K562 (cell line): ENCODE measurements at regions not wholly inside any gene's neighbourhood (a gene's known extent, or its start where the extent isn't known, plus 50 kb on each side); places are given as distances from the start of the nearest gene placed in this dataset.

ENCODE experiments used
- ATAC-seq: fragments of 200-7000 bp; cut with Tn5 transposase; 3 replicates; pipeline ENCODE4 v1.9.1; 2020; ENCODE audit warnings: moderate library complexity
- BruUV-seq: library from RNA; stranded (reverse); fragments of 400-500 nt; replicated peaks from 2 replicates; lab custom pipeline; 2021; lab: Mats Ljungman, UMichigan
- CTCF ChIA-PET: fragments of 300-600 bp; formaldehyde crosslinking; extraction: SDS; loops from one replicate; lab custom pipeline; 2021; ENCODE audit warnings: low intra/inter-chr PET ratio; lab: Yijun Ruan, JAX
- POLR2A ChIA-PET: fragments of 300-600, 350-650 bp; sonication (Branson Sonifier 250); formaldehyde crosslinking; extraction: SDS; loops from one replicate; lab custom pipeline; 2021; ENCODE audit warnings: antibody characterized with exemption, inconsistent platforms; lab: Yijun Ruan, JAX
- DNase-seq, 4 experiments: peaks; one replicate each; pipeline versions ENCODE4 v3.0.0 to v3.0.0-alpha.2; 2011 to 2018; ENCODE audit warnings: low spot score in 3 of 4, mixed read lengths in 3 of 4; ENCODE audit errors: extremely low read depth in 1 of 4
- FAIRE-seq: peaks from 2 replicates; lab custom pipeline; 2011; peaks lifted over from hg19 to GRCh38; lab: Jason Lieb, UNC
- H2AFZ ChIP-seq: 2 replicates; pipeline ENCODE4 v1.6.0; 2011; ENCODE audit warnings: low read depth, low read length, control low read depth, inconsistent platforms
- H3K27ac ChIP-seq: fragments of 200-600 bp; 3 replicates; pipeline ENCODE4 v1.8.0; 2011; ENCODE audit warnings: low read depth, mild to moderate bottlenecking, control low read depth, inconsistent platforms, low read length, moderate library complexity, mixed read lengths; ENCODE audit errors: extremely low read depth
- H3K27me3 ChIP-seq, 2 experiments: fragments of 300-600 bp in 1 of 2; 2 replicates in 1 of 2; 3 replicates in 1 of 2; pipeline versions ENCODE4 v1.6.0 to v1.8.0; 2011; ENCODE audit warnings: inconsistent platforms in 2 of 2, low read length in 2 of 2, mild to moderate bottlenecking in 1 of 2, mixed read lengths in 1 of 2, moderate library complexity in 1 of 2; ENCODE audit not compliant: control insufficient read depth in 2 of 2, insufficient read depth in 2 of 2
- H3K36me3 ChIP-seq: fragments of 300-600 bp; 3 replicates; pipeline ENCODE4 v1.8.0; 2011; ENCODE audit warnings: mild to moderate bottlenecking, low read length, inconsistent platforms; ENCODE audit not compliant: control insufficient read depth, insufficient read depth
- H3K4me1 ChIP-seq, 2 experiments: fragments of 200-600 bp in 1 of 2; replicated peaks in 1 of 2; 2 replicates in 1 of 2; 3 replicates in 1 of 2; pipeline versions ENCODE4 v1.5.1 to v1.8.0; 2011; ENCODE audit warnings: inconsistent platforms in 2 of 2, low read length in 2 of 2, mild to moderate bottlenecking in 1 of 2, mixed read lengths in 1 of 2, moderate library complexity in 1 of 2; ENCODE audit not compliant: control insufficient read depth in 2 of 2, insufficient read depth in 2 of 2
- H3K4me2 ChIP-seq: 2 replicates; pipeline ENCODE4 v1.6.1; 2011; ENCODE audit warnings: low read length, control low read depth, inconsistent platforms, mixed read lengths; ENCODE audit not compliant: insufficient read depth
- H3K4me3 ChIP-seq: fragments of 200-600 bp; sonication (generic), shearing (Covaris generic); 2 replicates; pipeline ENCODE4 v1.5.1; 2016; ENCODE audit warnings: control low read depth, inconsistent platforms
- H3K79me2 ChIP-seq: fragments of 200-600 bp; 3 replicates; pipeline ENCODE4 v1.8.0; 2011; ENCODE audit warnings: low read length, inconsistent platforms; ENCODE audit not compliant: control insufficient read depth, insufficient read depth
- H3K9ac ChIP-seq, 2 experiments: 2 replicates each; pipeline versions ENCODE4 v1.6.0 to v1.6.1; 2011; ENCODE audit warnings: low read depth in 2 of 2, low read length in 2 of 2, control low read depth in 1 of 2, inconsistent platforms in 1 of 2, mild to moderate bottlenecking in 1 of 2, mixed read lengths in 1 of 2; ENCODE audit not compliant: insufficient read depth in 1 of 2
- H3K9me1 ChIP-seq: one replicate; pipeline ENCODE4 v1.6.0; 2011; ENCODE audit warnings: inconsistent platforms, mild to moderate bottlenecking, low read length, moderate library complexity; ENCODE audit not compliant: control insufficient read depth, insufficient read depth
- H3K9me3 ChIP-seq: replicated peaks from 2 replicates; pipeline ENCODE4 v1.5.1; 2011; ENCODE audit warnings: low read depth, low read length, inconsistent platforms; ENCODE audit not compliant: control insufficient read depth, insufficient read depth
- H4K20me1 ChIP-seq: replicated peaks from 2 replicates; pipeline ENCODE4 v1.6.1; 2011; ENCODE audit warnings: low read length, inconsistent platforms, mixed read lengths; ENCODE audit not compliant: control insufficient read depth, insufficient read depth
- DDX20 ChIP-seq: fragments of 450-650 bp; IDR thresholded peaks from 2 replicates; pipeline ENCODE4 v1.6.1; 2016; ENCODE audit warnings: missing genetic modification characterization, low read depth, mild to moderate bottlenecking, missing compliant biosample characterization, moderate library complexity
- EGR1 ChIP-seq: fragments of 450-650 bp; conservative IDR thresholded peaks from 2 replicates; pipeline ENCODE4 v1.6.1; 2017; ENCODE audit warnings: mild to moderate bottlenecking
- FOXA1 ChIP-seq: fragments of 450-650 bp; IDR thresholded peaks from 2 replicates; pipeline ENCODE4 v1.6.1; 2016; ENCODE audit warnings: mild to moderate bottlenecking, borderline replicate concordance
- GMEB1 ChIP-seq: fragments of 250-450 bp; sonication (Bioruptor Pico); IDR thresholded peaks from 2 replicates; pipeline ENCODE4 v1.4.0; 2020; ENCODE audit warnings: mild to moderate bottlenecking
- PCBP2 ChIP-seq: fragments of 200-400 bp; formaldehyde crosslinking; IDR thresholded peaks from 2 replicates; pipeline ENCODE4 v1.6.1; 2018; ENCODE audit warnings: low read length, low read depth, mild to moderate bottlenecking, moderate library complexity; ENCODE audit not compliant: poor library complexity, severe bottlenecking
- SP2 ChIP-seq: IDR thresholded peaks from 2 replicates; pipeline ENCODE4 v1.6.1; 2011; ENCODE audit warnings: mild to moderate bottlenecking, low read depth, low read length, moderate library complexity; ENCODE audit not compliant: poor library complexity, severe bottlenecking; ENCODE audit errors: extremely low read depth
- TBL1XR1 ChIP-seq, 2 experiments: IDR thresholded peaks; 2 replicates each; pipeline ENCODE4 v1.6.1; 2012; ENCODE audit warnings: improper control_type of control experiment in 2 of 2, low read length in 2 of 2, mild to moderate bottlenecking in 1 of 2
- TEAD2 ChIP-seq: fragments of 450-650 bp; IDR thresholded peaks from 2 replicates; pipeline ENCODE4 v1.6.1; 2016; ENCODE audit warnings: missing genetic modification characterization, control low read depth, missing compliant biosample characterization
- ZC3H11A ChIP-seq: IDR thresholded peaks from 2 replicates; pipeline ENCODE4 v1.6.1; 2012; ENCODE audit warnings: low read depth, low read length, improper control_type of control experiment
- ZEB2 ChIP-seq: fragments of 450-650 bp; IDR thresholded peaks from 2 replicates; pipeline ENCODE4 v1.6.1; 2016
- ZNF280B ChIP-seq: fragments of 250-450 bp; sonication (Bioruptor Pico); IDR thresholded peaks from 2 replicates; pipeline ENCODE4 v1.5.1; 2021; ENCODE audit warnings: mild to moderate bottlenecking
- ZNF316 ChIP-seq: fragments of 450-650 bp; IDR thresholded peaks from 2 replicates; pipeline ENCODE4 v1.6.1; 2016
- WGBS: fragments of 100-300 bp; shearing (Covaris generic); methylation state at CpG from one replicate; pipeline ENCODE4 v1.1.6; 2016; ENCODE audit warnings: low coverage, mixed read lengths; ENCODE audit not compliant: insufficient coverage; ENCODE audit errors: missing lambda C conversion rate; 5-methylcytosine and 5-hydroxymethylcytosine counted together
- in situ Hi-C: fragments of 300-500 bp; cut with MboI; formaldehyde crosslinking; loops from 4 replicates; pipeline ENCODE4 v1.15.0; 2018; ENCODE audit warnings: inconsistent platforms, mixed read lengths
- intact Hi-C: fragments of 100-400 bp; cut with micrococcal nuclease; formaldehyde crosslinking; loops from 2 replicates; pipeline ENCODE4 v1.14.2; 2022
- TF ChIP-seq, protein P1 (sequence below): fragments of 450-650 bp; formaldehyde crosslinking; IDR thresholded peaks from 2 replicates; pipeline ENCODE4 v1.4.0; 2020; ENCODE audit warnings: mild to moderate bottlenecking

DNA sequence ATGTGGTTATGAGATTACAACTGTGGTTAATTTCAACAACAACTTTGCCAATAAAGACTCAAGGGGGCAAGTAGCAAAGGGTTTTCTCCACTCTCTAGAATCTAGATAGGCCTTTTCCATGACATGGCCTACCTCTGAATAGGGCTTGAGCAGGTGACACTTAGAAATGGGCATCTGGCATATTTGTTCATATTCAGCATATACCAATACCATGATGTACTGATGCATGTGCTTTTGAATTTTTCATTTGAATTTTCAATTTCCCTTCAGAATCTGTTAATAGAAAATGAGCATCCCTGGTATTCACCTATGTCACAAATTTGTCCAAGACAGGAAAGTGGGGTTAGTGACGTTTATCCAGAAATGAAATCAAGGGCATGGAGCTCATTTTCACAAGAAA, 757.5 kb upstream of the NRSN1 start:
- FAIRE-seq (no peak), ATAC-seq (no peak), DNase-seq (no peak)
- BruUV-seq = no TSS peak
- H3K4me1 ChIP-seq = no peaks in the 10 kb centered on the region
- in situ Hi-C loops = no loop called here
- H2AFZ ChIP-seq = no peak overlapping the region
- no peak overlapping the region for H3K9ac ChIP-seq
- TF ChIP-seq ZNF316 (0 out of 2 replicates have a peak, but pooled peaks have one; percentile 5), DDX20 (tag) (no peak), TBL1XR1 (IDR thresholded peaks at IDR 0.05; ENCODE audit: low read length in 2 of 2) (no peak)
- POLR2A ChIA-PET = no interaction called here
- H3K4me3 ChIP-seq = no peak overlapping the region
- intact Hi-C loops = no loop called here
- H3K9me3 ChIP-seq = no peaks in the 10 kb centered on the region
- no peaks in the 10 kb centered on the region for H3K36me3 ChIP-seq
- H3K4me2 ChIP-seq = no peak overlapping the region
- CTCF ChIA-PET = no interaction called here
- H3K27me3 ChIP-seq = no peaks in the 10 kb centered on the region
- H4K20me1 ChIP-seq = no peaks in the 10 kb centered on the region
- H3K27ac ChIP-seq = no peak overlapping the region
- no peaks in the 10 kb centered on the region for H3K79me2 ChIP-seq
- no peaks in the 10 kb centered on the region for H3K9me1 ChIP-seq
- 0% methylated on average over 1 of the region's 1 CpG for WGBS

DNA sequence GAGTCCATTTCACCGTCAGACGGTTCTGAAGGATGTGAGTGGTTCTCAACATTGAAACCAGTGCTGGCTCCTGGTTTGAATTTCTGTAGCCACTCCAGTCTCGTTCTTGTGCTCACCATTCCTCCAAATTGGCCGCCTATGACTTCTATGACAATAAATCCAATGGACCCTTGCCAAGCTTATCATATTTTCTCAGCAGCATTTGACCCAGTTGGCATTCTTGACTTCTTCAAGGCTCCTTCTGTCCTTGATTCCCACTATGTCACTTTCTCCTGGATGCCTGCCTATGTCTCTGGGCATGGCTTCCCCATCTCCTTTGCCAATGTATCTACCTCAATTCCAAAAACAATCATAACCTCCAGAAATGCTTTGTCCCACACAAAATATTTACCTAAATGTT, 756.0 kb upstream of the NRSN1 start:
- no peak overlapping the region for H2AFZ ChIP-seq
- 1% methylated on average over 4 of the region's 4 CpGs for WGBS
- POLR2A ChIA-PET = no interaction called here

More for the DNA sequence above, 756.0 kb upstream of the NRSN1 start:
- FAIRE-seq = no peak
- no peaks in the 10 kb centered on the region for H3K36me3 ChIP-seq
- no peak overlapping the region for H3K4me3 ChIP-seq
- no peak for TF ChIP-seq GMEB1 (CRISPR knock-in tag)
- no peak for TF ChIP-seq FOXA1
- no peak for TF ChIP-seq ZNF280B (CRISPR knock-in tag)
- no peak for TF ChIP-seq EGR1
- TF ChIP-seq SP2 = no peak
- TF ChIP-seq, protein P1, sequence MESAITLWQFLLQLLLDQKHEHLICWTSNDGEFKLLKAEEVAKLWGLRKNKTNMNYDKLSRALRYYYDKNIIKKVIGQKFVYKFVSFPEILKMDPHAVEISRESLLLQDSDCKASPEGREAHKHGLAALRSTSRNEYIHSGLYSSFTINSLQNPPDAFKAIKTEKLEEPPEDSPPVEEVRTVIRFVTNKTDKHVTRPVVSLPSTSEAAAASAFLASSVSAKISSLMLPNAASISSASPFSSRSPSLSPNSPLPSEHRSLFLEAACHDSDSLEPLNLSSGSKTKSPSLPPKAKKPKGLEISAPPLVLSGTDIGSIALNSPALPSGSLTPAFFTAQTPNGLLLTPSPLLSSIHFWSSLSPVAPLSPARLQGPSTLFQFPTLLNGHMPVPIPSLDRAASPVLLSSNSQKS (CRISPR knock-in tag) = no peak
- TF ChIP-seq PCBP2 = no peak
- TF ChIP-seq TEAD2 (tag) = no peak
- no peak for TF ChIP-seq ZC3H11A
- no peak for TF ChIP-seq ZEB2
- no peaks in the 10 kb centered on the region for H4K20me1 ChIP-seq
- no peaks in the 10 kb centered on the region for H3K27me3 ChIP-seq
- no peaks in the 10 kb centered on the region for H3K79me2 ChIP-seq
- ATAC-seq = no peak
- intact Hi-C loops = no loop called here
- H3K9ac ChIP-seq = no peak overlapping the region
- no peak overlapping the region for H3K4me2 ChIP-seq
- CTCF ChIA-PET = no interaction called here
- no peaks in the 10 kb centered on the region for H3K9me3 ChIP-seq
- no peak for DNase-seq
- H3K4me1 ChIP-seq = no peaks in the 10 kb centered on the region
- H3K27ac ChIP-seq = no peak overlapping the region
- no TSS peak for BruUV-seq
- no peaks in the 10 kb centered on the region for H3K9me1 ChIP-seq
- in situ Hi-C loops = no loop called here
